DND-41 (cell line): ENCODE measurements at regions not wholly inside any gene's neighbourhood (a gene's known extent, or its start where the extent isn't known, plus 50 kb on each side); places are given as distances from the start of the nearest gene placed in this dataset.

Source experiments
- ATAC-seq: fragments of 200-7000 bp; cut with Tn5 transposase; 3 replicates; pipeline ENCODE4 v1.9.1; 2021; ENCODE audit warnings: low read depth; ENCODE audit not compliant: insufficient read depth
- DNase-seq: peaks from one replicate; pipeline ENCODE4 v3.0.0-alpha.2; 2020
- H2AFZ ChIP-seq: 2 replicates; pipeline ENCODE4 v1.6.0; 2012; ENCODE audit warnings: low read depth, low read length
- H3K27ac ChIP-seq: 2 replicates; pipeline ENCODE4 v1.5.1; 2012; ENCODE audit warnings: low read length, inconsistent platforms
- H3K27me3 ChIP-seq: fragments of 200-600 bp; sonication (generic); 2 replicates; pipeline ENCODE4 v1.6.0; 2012; ENCODE audit warnings: low read length, mild to moderate bottlenecking, inconsistent platforms; ENCODE audit not compliant: insufficient read depth, poor library complexity
- H3K36me3 ChIP-seq: 2 replicates; pipeline ENCODE4 v1.5.1; 2012; ENCODE audit warnings: low read length, inconsistent platforms; ENCODE audit not compliant: insufficient read depth
- H3K4me1 ChIP-seq: 2 replicates; pipeline ENCODE4 v1.5.1; 2012; ENCODE audit warnings: mild to moderate bottlenecking, low read length; ENCODE audit not compliant: insufficient read depth
- H3K4me2 ChIP-seq: 2 replicates; pipeline ENCODE4 v1.6.0; 2012; ENCODE audit warnings: mild to moderate bottlenecking, moderate library complexity, low read length, inconsistent platforms; ENCODE audit not compliant: insufficient read depth
- H3K4me3 ChIP-seq, 2 experiments: fragments of 200-600 bp in 1 of 2; shearing (Covaris generic) in 1 of 2; 2 replicates each; pipeline ENCODE4 v1.5.1; 2012 to 2016; ENCODE audit warnings: inconsistent platforms in 2 of 2, low read length in 2 of 2, mild to moderate bottlenecking in 2 of 2, low read depth in 1 of 2, moderate library complexity in 1 of 2
- H3K79me2 ChIP-seq: 2 replicates; pipeline ENCODE4 v1.6.0; 2012; ENCODE audit warnings: low read length, inconsistent platforms; ENCODE audit not compliant: insufficient read depth
- H3K9ac ChIP-seq: 2 replicates; pipeline ENCODE4 v1.6.0; 2012; ENCODE audit warnings: low read depth, mild to moderate bottlenecking, inconsistent platforms, low read length, moderate library complexity
- H3K9me3 ChIP-seq: 2 replicates; pipeline ENCODE4 v1.5.1; 2012; ENCODE audit warnings: low read length, moderate library complexity, mild to moderate bottlenecking, inconsistent platforms; ENCODE audit not compliant: insufficient read depth, severe bottlenecking
- H4K20me1 ChIP-seq: 2 replicates; pipeline ENCODE4 v1.6.0; 2012; ENCODE audit warnings: low read length; ENCODE audit not compliant: insufficient read depth
- CTCF ChIP-seq: IDR thresholded peaks from 2 replicates; pipeline ENCODE4 v1.5.1; 2012; ENCODE audit warnings: borderline replicate concordance, low read length, moderate library complexity, mild to moderate bottlenecking; ENCODE audit not compliant: poor library complexity, severe bottlenecking; ENCODE audit errors: extremely low read depth
- EZH2 ChIP-seq: IDR thresholded peaks from 3 replicates; pipeline ENCODE4 v1.6.1; 2012; ENCODE audit warnings: borderline replicate concordance, low read depth, mild to moderate bottlenecking, moderate library complexity, low read length, inconsistent platforms; ENCODE audit not compliant: severe bottlenecking

GRCh38 chr5:4532705-4533080, 607.4 kb upstream of the ADAMTS16 start:
- peak; percentile 38 for TF ChIP-seq CTCF
- TF ChIP-seq EZH2, result no peak
- Histone ChIP-seq H3K4me3 (peak overlapping the region in 1 of 2 experiments; percentile 51; a peak in 3 of 4 replicates), H3K27me3 (no peaks in the 10 kb centered on the region), H3K4me2 (peak overlapping the region; percentile 62), H3K79me2 (no peaks in the 10 kb centered on the region), H3K36me3 (no peaks in the 10 kb centered on the region), H3K9me3 (no peaks in the 10 kb centered on the region), H3K27ac (peak overlapping the region; percentile 97), H3K4me1 (peaks cover 68% of the 10 kb centered on the region), H4K20me1 (no peaks in the 10 kb centered on the region), H3K9ac (peak overlapping the region; percentile 74), H2AFZ (peak overlapping the region; percentile 56)
- peak; percentile 90 for DNase-seq
- peak; percentile 87 for ATAC-seq

DNA sequence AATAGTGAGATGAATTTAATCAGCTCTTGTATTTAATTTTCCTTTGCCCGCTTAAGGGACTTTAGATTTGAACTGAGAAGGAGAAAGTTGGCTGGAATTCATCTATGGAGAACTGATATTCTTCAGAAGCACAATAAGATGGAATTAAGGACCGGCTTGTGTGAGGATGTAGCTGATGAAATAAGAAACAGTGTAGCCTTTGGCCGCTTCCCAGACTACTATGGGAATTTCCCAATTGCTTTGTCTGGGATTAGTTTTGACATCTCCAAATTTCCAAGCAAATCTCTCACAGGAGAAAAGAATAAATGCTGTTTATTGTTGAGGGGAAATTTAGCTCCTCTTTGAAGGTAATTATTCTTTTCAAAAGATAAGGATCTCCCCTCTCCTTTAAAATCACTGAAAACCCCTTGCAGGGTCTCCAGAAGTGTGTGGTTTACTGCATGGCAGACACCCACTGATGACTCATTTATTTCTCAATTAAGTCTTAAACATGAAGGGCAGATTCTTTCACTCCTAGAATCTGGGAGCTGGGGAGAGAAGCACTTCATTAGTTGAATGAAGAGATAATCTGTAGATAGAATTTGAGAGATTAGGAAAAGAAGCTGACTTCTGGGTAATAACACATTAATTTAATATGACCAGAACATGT, 606.5 kb upstream of the ADAMTS16 start:
- no peaks in the 10 kb centered on the region for H4K20me1 ChIP-seq
- H3K4me1 ChIP-seq, result peaks cover 68% of the 10 kb centered on the region
- H3K79me2 ChIP-seq, result no peaks in the 10 kb centered on the region
- H3K36me3 ChIP-seq, result no peaks in the 10 kb centered on the region
- ATAC-seq (peak; percentile 24), DNase-seq (peak; percentile 63)
- no peaks in the 10 kb centered on the region for H3K27me3 ChIP-seq
- TF ChIP-seq EZH2 (no peak), CTCF (no peak)
- peak overlapping the region; percentile 62 for H3K4me2 ChIP-seq
- H3K9me3 ChIP-seq, result no peaks in the 10 kb centered on the region
- peak overlapping the region; percentile 74 for H3K9ac ChIP-seq
- H3K27ac ChIP-seq, result peak overlapping the region; percentile 97
- no peak overlapping the region for H2AFZ ChIP-seq
- H3K4me3 ChIP-seq, result peak overlapping the region in 1 of 2 experiments; percentile 51; a peak in 1 of 4 replicates

- DNase-seq (no peak), ATAC-seq (no peak)
- Histone ChIP-seq H3K9ac (no peak overlapping the region), H3K36me3 (no peaks in the 10 kb centered on the region), H3K4me3 (no peak overlapping the region), H2AFZ (no peak overlapping the region), H3K4me2 (no peak overlapping the region), H3K27me3 (no peaks in the 10 kb centered on the region), H4K20me1 (no peaks in the 10 kb centered on the region), H3K27ac (peak overlapping the region; percentile 97), H3K79me2 (no peaks in the 10 kb centered on the region), H3K4me1 (peaks cover 63% of the 10 kb centered on the region), H3K9me3 (no peaks in the 10 kb centered on the region)
- no peak for TF ChIP-seq CTCF
- TF ChIP-seq EZH2, result no peak
These were observed 602.6 kb upstream of the ADAMTS16 start for GRCh38 chr5:4537489-4537888.
